WTC11 (cell line): ENCODE measurements at regions not wholly inside any gene's neighbourhood (a gene's known extent, or its start where the extent isn't known, plus 50 kb on each side); places are given as distances from the start of the nearest gene placed in this dataset.

Experiments
- ATAC-seq: fragments of 200-7000 bp; cut with Tn5 transposase; 2 replicates; pipeline ENCODE4 v1.10.0; 2021; ENCODE audit warnings: mild to moderate bottlenecking, moderate library complexity
- CTCF ChIA-PET: fragments of 300-600 bp; sonication (Branson Sonifier 250); formaldehyde crosslinking; loops from one replicate; lab custom pipeline; 2021; ENCODE audit warnings: antibody characterized with exemption; lab: Charles Lee
- POLR2A ChIA-PET: fragments of 350-600 bp; sonication (Branson Sonifier 250); formaldehyde crosslinking; loops from one replicate; lab custom pipeline; 2021; ENCODE audit warnings: antibody characterized with exemption; lab: Charles Lee
- DNase-seq: peaks from one replicate; pipeline ENCODE4 v3.0.0; 2021; ENCODE audit warnings: low spot score
- H3K27ac Mint-ChIP-seq: 2 replicates; pipeline ENCODE4 v1.8.0; 2021; ENCODE audit warnings: mixed read lengths
- H3K27me3 Mint-ChIP-seq: 2 replicates; pipeline ENCODE4 v1.8.0; 2021; ENCODE audit warnings: low read depth, mild to moderate bottlenecking, moderate library complexity, mixed read lengths
- H3K36me3 Mint-ChIP-seq: 2 replicates; pipeline ENCODE4 v1.8.0; 2021; ENCODE audit warnings: mixed read lengths
- H3K4me1 Mint-ChIP-seq: 2 replicates; pipeline ENCODE4 v1.8.0; 2022; ENCODE audit warnings: mixed read lengths
- H3K4me3 Mint-ChIP-seq: 2 replicates; pipeline ENCODE4 v1.8.0; 2021; ENCODE audit warnings: mild to moderate bottlenecking, moderate library complexity, mixed read lengths
- H3K9me3 Mint-ChIP-seq: 2 replicates; pipeline ENCODE4 v1.8.0; 2021; ENCODE audit warnings: mixed read lengths
- ETV6 ChIP-seq: sonication (generic); formaldehyde crosslinking; IDR thresholded peaks from 2 replicates; pipeline ENCODE4 v1.8.1; 2022; ENCODE audit warnings: mild to moderate bottlenecking, missing genetic modification reagents
- FOXJ3 ChIP-seq: sonication (generic); formaldehyde crosslinking; IDR thresholded peaks from 2 replicates; pipeline ENCODE4 v1.9.0; 2021; ENCODE audit warnings: missing genetic modification reagents, mild to moderate bottlenecking, borderline replicate concordance
- KAT7 ChIP-seq: sonication (generic); formaldehyde crosslinking; IDR thresholded peaks from 2 replicates; pipeline ENCODE4 v1.8.1; 2023; ENCODE audit warnings: missing genetic modification reagents, mild to moderate bottlenecking, borderline replicate concordance
- NFE2L1 ChIP-seq: sonication (generic); formaldehyde crosslinking; IDR thresholded peaks from 2 replicates; pipeline ENCODE4 v1.8.1; 2023; ENCODE audit warnings: missing genetic modification reagents
- OVOL2 ChIP-seq: fragments of 250-450 bp; sonication (Bioruptor Pico); IDR thresholded peaks from 2 replicates; pipeline ENCODE4 v1.9.0; 2021; ENCODE audit warnings: mild to moderate bottlenecking, borderline replicate concordance
- TP53 ChIP-seq: sonication (generic); formaldehyde crosslinking; IDR thresholded peaks from 2 replicates; pipeline ENCODE4 v1.8.1; 2023; ENCODE audit warnings: mild to moderate bottlenecking, missing genetic modification reagents
- ZNF396 ChIP-seq: fragments of 250-450 bp; sonication (Bioruptor Pico); IDR thresholded peaks from 2 replicates; pipeline ENCODE4 v1.8.0; 2021; ENCODE audit warnings: mild to moderate bottlenecking, moderate library complexity, borderline replicate concordance
- ZNF416 ChIP-seq: fragments of 250-450 bp; sonication (Bioruptor Pico); IDR thresholded peaks from 2 replicates; pipeline ENCODE4 v1.9.0; 2021; ENCODE audit warnings: mild to moderate bottlenecking, inconsistent platforms
- TF ChIP-seq, protein P1 (sequence below): sonication (generic); formaldehyde crosslinking; IDR thresholded peaks from 2 replicates; pipeline ENCODE4 v1.8.1; 2023; ENCODE audit warnings: mild to moderate bottlenecking, missing genetic modification reagents, borderline replicate concordance
- TF ChIP-seq, protein P2 (sequence below): fragments of 250-450 bp; sonication (Bioruptor Pico); IDR thresholded peaks from 2 replicates; pipeline ENCODE4 v1.9.0; 2021; ENCODE audit warnings: mild to moderate bottlenecking, borderline replicate concordance
- TF ChIP-seq, protein P3 (sequence below): sonication (generic); formaldehyde crosslinking; IDR thresholded peaks from 2 replicates; pipeline ENCODE4 v1.8.0; 2022; ENCODE audit warnings: mild to moderate bottlenecking, missing genetic modification reagents
- TF ChIP-seq, protein P4 (sequence below): sonication (generic); formaldehyde crosslinking; IDR thresholded peaks from 2 replicates; pipeline ENCODE4 v1.8.1; 2022; ENCODE audit warnings: mild to moderate bottlenecking, missing genetic modification reagents, moderate library complexity, borderline replicate concordance
- TF ChIP-seq, protein P5 (sequence below): fragments of 250-450 bp; sonication (Bioruptor Pico); IDR thresholded peaks from 2 replicates; pipeline ENCODE4 v1.9.0; 2021; ENCODE audit warnings: mild to moderate bottlenecking
- TF ChIP-seq, protein P6 (sequence below): sonication (generic); formaldehyde crosslinking; IDR thresholded peaks from 2 replicates; pipeline ENCODE4 v1.8.0; 2022; ENCODE audit warnings: mild to moderate bottlenecking, missing genetic modification reagents
- TF ChIP-seq, protein P7 (sequence below): fragments of 250-450 bp; sonication (Bioruptor Pico); IDR thresholded peaks from 2 replicates; pipeline ENCODE4 v1.8.0; 2021; ENCODE audit warnings: mild to moderate bottlenecking
- TF ChIP-seq, protein P8 (sequence below): sonication (generic); formaldehyde crosslinking; conservative IDR thresholded peaks from 2 replicates; pipeline ENCODE4 v1.8.1; 2022; ENCODE audit warnings: mild to moderate bottlenecking, missing genetic modification reagents

DNA sequence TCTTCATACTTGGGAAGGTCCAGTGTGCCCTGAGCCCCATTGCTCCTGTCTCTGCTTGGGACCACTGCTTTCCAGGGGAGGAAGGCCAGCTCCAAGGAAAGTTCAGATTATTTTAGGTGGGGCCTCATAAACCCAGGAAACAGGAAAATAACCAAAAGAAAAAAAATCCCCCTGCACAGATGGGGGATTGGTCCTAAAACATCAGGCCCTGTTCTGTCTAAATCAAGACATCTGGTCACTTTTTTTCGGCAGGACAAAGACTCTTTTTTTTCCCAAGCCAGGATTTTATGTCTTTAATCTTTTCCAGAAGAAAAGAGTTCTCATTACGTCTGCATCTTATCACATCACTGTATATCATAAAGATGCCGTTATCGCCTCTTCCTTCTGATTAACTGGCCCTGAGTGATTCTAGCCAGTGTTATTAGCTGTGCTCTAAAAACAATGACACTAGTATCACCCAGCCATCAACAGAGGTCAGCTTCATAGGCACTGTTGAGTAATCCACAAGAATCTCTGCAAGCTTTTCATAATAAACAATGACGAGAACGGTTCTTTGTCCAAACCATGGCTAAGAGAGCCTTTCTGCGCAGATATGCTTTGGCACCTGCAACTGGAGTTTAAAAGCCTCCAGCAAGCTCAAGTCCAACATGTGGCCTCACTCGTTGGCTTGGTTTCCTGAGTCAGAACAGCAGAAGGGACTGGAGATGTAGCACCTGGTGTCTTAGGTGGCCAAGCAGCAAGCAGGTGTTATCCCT is 138.2 kb downstream of the VAPA start (continued):
- TF ChIP-seq, protein P1, sequence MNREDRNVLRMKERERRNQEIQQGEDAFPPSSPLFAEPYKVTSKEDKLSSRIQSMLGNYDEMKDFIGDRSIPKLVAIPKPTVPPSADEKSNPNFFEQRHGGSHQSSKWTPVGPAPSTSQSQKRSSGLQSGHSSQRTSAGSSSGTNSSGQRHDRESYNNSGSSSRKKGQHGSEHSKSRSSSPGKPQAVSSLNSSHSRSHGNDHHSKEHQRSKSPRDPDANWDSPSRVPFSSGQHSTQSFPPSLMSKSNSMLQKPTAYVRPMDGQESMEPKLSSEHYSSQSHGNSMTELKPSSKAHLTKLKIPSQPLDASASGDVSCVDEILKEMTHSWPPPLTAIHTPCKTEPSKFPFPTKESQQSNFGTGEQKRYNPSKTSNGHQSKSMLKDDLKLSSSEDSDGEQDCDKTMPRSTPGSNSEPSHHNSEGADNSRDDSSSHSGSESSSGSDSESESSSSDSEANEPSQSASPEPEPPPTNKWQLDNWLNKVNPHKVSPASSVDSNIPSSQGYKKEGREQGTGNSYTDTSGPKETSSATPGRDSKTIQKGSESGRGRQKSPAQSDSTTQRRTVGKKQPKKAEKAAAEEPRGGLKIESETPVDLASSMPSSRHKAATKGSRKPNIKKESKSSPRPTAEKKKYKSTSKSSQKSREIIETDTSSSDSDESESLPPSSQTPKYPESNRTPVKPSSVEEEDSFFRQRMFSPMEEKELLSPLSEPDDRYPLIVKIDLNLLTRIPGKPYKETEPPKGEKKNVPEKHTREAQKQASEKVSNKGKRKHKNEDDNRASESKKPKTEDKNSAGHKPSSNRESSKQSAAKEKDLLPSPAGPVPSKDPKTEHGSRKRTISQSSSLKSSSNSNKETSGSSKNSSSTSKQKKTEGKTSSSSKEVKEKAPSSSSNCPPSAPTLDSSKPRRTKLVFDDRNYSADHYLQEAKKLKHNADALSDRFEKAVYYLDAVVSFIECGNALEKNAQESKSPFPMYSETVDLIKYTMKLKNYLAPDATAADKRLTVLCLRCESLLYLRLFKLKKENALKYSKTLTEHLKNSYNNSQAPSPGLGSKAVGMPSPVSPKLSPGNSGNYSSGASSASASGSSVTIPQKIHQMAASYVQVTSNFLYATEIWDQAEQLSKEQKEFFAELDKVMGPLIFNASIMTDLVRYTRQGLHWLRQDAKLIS (CRISPR knock-in tag), result no peak

DNA sequence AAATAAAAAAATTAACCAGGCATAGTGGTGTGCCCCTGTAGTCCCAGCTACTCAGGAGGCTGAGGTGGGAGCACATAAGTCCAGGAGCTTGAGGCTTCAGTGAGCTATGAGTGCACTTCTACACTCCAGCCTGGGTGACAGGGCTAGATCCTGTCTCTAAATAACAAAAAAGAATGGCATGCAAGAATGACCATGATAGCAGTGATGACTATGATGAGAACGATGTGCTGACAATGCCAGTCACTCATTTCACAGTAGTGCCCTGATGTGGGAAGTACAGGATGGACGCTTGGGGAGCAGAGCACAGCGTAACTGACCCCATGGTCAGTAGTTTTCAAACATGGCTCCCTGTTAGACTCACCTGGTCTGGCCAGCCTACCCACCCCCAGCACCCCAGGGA is 139.1 kb downstream of the VAPA start:
- DNase-seq (no peak), ATAC-seq (no peak)
- Mint-ChIP-seq H3K36me3 (no peaks in the 10 kb centered on the region), H3K27me3 (no peaks in the 10 kb centered on the region), H3K9me3 (no peaks in the 10 kb centered on the region), H3K4me3 (no peak overlapping the region), H3K27ac (no peak overlapping the region), H3K4me1 (no peaks in the 10 kb centered on the region)
- TF ChIP-seq KAT7 (CRISPR knock-in tag) (no peak), TP53 (CRISPR knock-in tag) (no peak), ZNF416 (CRISPR knock-in tag) (no peak), NFE2L1 (CRISPR knock-in tag) (no peak), FOXJ3 (CRISPR knock-in tag) (no peak), OVOL2 (CRISPR knock-in tag) (no peak), ZNF396 (CRISPR knock-in tag) (no peak), ETV6 (CRISPR knock-in tag) (no peak)
- TF ChIP-seq, protein P2, sequence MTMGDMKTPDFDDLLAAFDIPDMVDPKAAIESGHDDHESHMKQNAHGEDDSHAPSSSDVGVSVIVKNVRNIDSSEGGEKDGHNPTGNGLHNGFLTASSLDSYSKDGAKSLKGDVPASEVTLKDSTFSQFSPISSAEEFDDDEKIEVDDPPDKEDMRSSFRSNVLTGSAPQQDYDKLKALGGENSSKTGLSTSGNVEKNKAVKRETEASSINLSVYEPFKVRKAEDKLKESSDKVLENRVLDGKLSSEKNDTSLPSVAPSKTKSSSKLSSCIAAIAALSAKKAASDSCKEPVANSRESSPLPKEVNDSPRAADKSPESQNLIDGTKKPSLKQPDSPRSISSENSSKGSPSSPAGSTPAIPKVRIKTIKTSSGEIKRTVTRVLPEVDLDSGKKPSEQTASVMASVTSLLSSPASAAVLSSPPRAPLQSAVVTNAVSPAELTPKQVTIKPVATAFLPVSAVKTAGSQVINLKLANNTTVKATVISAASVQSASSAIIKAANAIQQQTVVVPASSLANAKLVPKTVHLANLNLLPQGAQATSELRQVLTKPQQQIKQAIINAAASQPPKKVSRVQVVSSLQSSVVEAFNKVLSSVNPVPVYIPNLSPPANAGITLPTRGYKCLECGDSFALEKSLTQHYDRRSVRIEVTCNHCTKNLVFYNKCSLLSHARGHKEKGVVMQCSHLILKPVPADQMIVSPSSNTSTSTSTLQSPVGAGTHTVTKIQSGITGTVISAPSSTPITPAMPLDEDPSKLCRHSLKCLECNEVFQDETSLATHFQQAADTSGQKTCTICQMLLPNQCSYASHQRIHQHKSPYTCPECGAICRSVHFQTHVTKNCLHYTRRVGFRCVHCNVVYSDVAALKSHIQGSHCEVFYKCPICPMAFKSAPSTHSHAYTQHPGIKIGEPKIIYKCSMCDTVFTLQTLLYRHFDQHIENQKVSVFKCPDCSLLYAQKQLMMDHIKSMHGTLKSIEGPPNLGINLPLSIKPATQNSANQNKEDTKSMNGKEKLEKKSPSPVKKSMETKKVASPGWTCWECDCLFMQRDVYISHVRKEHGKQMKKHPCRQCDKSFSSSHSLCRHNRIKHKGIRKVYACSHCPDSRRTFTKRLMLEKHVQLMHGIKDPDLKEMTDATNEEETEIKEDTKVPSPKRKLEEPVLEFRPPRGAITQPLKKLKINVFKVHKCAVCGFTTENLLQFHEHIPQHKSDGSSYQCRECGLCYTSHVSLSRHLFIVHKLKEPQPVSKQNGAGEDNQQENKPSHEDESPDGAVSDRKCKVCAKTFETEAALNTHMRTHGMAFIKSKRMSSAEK, result no peak
- TF ChIP-seq, protein P3, sequence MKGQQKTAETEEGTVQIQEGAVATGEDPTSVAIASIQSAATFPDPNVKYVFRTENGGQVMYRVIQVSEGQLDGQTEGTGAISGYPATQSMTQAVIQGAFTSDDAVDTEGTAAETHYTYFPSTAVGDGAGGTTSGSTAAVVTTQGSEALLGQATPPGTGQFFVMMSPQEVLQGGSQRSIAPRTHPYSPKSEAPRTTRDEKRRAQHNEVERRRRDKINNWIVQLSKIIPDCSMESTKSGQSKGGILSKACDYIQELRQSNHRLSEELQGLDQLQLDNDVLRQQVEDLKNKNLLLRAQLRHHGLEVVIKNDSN, result no peak
- TF ChIP-seq, protein P4, sequence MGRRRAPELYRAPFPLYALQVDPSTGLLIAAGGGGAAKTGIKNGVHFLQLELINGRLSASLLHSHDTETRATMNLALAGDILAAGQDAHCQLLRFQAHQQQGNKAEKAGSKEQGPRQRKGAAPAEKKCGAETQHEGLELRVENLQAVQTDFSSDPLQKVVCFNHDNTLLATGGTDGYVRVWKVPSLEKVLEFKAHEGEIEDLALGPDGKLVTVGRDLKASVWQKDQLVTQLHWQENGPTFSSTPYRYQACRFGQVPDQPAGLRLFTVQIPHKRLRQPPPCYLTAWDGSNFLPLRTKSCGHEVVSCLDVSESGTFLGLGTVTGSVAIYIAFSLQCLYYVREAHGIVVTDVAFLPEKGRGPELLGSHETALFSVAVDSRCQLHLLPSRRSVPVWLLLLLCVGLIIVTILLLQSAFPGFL (CRISPR knock-in tag), result no peak
- TF ChIP-seq, protein P5, sequence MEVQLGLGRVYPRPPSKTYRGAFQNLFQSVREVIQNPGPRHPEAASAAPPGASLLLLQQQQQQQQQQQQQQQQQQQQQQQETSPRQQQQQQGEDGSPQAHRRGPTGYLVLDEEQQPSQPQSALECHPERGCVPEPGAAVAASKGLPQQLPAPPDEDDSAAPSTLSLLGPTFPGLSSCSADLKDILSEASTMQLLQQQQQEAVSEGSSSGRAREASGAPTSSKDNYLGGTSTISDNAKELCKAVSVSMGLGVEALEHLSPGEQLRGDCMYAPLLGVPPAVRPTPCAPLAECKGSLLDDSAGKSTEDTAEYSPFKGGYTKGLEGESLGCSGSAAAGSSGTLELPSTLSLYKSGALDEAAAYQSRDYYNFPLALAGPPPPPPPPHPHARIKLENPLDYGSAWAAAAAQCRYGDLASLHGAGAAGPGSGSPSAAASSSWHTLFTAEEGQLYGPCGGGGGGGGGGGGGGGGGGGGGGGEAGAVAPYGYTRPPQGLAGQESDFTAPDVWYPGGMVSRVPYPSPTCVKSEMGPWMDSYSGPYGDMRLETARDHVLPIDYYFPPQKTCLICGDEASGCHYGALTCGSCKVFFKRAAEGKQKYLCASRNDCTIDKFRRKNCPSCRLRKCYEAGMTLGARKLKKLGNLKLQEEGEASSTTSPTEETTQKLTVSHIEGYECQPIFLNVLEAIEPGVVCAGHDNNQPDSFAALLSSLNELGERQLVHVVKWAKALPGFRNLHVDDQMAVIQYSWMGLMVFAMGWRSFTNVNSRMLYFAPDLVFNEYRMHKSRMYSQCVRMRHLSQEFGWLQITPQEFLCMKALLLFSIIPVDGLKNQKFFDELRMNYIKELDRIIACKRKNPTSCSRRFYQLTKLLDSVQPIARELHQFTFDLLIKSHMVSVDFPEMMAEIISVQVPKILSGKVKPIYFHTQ (CRISPR knock-in tag), result no peak
- TF ChIP-seq, protein P6, sequence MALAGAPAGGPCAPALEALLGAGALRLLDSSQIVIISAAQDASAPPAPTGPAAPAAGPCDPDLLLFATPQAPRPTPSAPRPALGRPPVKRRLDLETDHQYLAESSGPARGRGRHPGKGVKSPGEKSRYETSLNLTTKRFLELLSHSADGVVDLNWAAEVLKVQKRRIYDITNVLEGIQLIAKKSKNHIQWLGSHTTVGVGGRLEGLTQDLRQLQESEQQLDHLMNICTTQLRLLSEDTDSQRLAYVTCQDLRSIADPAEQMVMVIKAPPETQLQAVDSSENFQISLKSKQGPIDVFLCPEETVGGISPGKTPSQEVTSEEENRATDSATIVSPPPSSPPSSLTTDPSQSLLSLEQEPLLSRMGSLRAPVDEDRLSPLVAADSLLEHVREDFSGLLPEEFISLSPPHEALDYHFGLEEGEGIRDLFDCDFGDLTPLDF (CRISPR knock-in tag), result no peak
- TF ChIP-seq, protein P7, sequence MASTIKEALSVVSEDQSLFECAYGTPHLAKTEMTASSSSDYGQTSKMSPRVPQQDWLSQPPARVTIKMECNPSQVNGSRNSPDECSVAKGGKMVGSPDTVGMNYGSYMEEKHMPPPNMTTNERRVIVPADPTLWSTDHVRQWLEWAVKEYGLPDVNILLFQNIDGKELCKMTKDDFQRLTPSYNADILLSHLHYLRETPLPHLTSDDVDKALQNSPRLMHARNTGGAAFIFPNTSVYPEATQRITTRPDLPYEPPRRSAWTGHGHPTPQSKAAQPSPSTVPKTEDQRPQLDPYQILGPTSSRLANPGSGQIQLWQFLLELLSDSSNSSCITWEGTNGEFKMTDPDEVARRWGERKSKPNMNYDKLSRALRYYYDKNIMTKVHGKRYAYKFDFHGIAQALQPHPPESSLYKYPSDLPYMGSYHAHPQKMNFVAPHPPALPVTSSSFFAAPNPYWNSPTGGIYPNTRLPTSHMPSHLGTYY, result no peak
- TF ChIP-seq, protein P8, sequence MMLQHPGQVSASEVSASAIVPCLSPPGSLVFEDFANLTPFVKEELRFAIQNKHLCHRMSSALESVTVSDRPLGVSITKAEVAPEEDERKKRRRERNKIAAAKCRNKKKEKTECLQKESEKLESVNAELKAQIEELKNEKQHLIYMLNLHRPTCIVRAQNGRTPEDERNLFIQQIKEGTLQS (CRISPR knock-in tag), result no peak
- CTCF ChIA-PET, result no interaction called here
- POLR2A ChIA-PET, result interaction anchor here (0.5 kb wide), 1 partner anchor 31 kb away, joined by 4 read pairs; no protein-coding TSS in a partner anchor
